GM12878 (cell line): ENCODE measurements at regions not wholly inside any gene's neighbourhood (a gene's known extent, or its start where the extent isn't known, plus 50 kb on each side); places are given as distances from the start of the nearest gene placed in this dataset.

ENCODE experiments used
- BHLHE40 ChIP-seq, 2 experiments: fragments of 450-650 bp in 1 of 2; IDR thresholded peaks; 2 replicates each; pipeline ENCODE4 v1.6.1; 2011 to 2017; ENCODE audit warnings: low read depth in 2 of 2, borderline replicate concordance in 1 of 2, improper control_type of control experiment in 1 of 2, low read length in 1 of 2, mild to moderate bottlenecking in 1 of 2
- FOXM1 ChIP-seq: IDR thresholded peaks from 2 replicates; pipeline ENCODE4 v1.6.1; 2012; ENCODE audit warnings: low read depth, mild to moderate bottlenecking, inconsistent platforms, low read length, moderate library complexity
- NFIC ChIP-seq: IDR thresholded peaks from 2 replicates; pipeline ENCODE4 v1.6.1; 2012; ENCODE audit warnings: low read depth, mild to moderate bottlenecking, inconsistent platforms, low read length, moderate library complexity
- ZNF622 ChIP-seq: fragments of 450-650 bp; IDR thresholded peaks from 2 replicates; pipeline ENCODE4 v1.6.1; 2017; ENCODE audit warnings: mild to moderate bottlenecking, inconsistent platforms
- TF ChIP-seq, protein P1 (sequence below): fragments of 450-650 bp; formaldehyde crosslinking; IDR thresholded peaks from 2 replicates; pipeline ENCODE4 v1.4.0; 2020; ENCODE audit warnings: mild to moderate bottlenecking, moderate library complexity
- TF ChIP-seq, protein P2 (sequence below): IDR thresholded peaks from 2 replicates; pipeline ENCODE4 v1.6.1; 2011; ENCODE audit warnings: mild to moderate bottlenecking, low read depth, low read length, moderate library complexity; ENCODE audit not compliant: insufficient replicate concordance
- TF ChIP-seq, protein P3 (sequence below): fragments of 450-650 bp; IDR thresholded peaks from 2 replicates; pipeline ENCODE4 v1.6.1; 2017; ENCODE audit warnings: mild to moderate bottlenecking, low read depth, inconsistent platforms; ENCODE audit not compliant: poor library complexity, severe bottlenecking

DNA sequence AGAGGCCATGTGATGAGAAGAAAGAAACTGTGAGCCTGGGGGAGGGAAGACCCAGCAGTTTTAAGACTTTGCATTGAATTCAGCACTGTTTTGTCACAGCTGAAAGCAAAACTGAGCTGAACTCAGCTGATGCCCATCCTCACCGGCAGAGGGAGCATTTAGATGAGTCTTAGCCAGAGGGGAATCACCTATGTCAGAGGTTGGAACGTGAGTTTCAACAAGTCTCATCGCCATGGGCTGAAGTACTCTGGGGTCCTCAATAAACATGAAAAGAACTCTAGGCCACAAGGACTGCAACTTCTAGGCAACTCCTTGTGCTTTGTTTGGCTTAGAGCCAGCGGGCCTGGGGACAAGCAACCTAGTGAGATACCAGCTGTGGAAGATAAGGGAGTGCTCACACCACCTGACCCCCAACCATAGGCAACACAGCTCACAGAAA lies 324.5 kb downstream of the TBL1XR1 start (continued):
- TF ChIP-seq, protein P1, sequence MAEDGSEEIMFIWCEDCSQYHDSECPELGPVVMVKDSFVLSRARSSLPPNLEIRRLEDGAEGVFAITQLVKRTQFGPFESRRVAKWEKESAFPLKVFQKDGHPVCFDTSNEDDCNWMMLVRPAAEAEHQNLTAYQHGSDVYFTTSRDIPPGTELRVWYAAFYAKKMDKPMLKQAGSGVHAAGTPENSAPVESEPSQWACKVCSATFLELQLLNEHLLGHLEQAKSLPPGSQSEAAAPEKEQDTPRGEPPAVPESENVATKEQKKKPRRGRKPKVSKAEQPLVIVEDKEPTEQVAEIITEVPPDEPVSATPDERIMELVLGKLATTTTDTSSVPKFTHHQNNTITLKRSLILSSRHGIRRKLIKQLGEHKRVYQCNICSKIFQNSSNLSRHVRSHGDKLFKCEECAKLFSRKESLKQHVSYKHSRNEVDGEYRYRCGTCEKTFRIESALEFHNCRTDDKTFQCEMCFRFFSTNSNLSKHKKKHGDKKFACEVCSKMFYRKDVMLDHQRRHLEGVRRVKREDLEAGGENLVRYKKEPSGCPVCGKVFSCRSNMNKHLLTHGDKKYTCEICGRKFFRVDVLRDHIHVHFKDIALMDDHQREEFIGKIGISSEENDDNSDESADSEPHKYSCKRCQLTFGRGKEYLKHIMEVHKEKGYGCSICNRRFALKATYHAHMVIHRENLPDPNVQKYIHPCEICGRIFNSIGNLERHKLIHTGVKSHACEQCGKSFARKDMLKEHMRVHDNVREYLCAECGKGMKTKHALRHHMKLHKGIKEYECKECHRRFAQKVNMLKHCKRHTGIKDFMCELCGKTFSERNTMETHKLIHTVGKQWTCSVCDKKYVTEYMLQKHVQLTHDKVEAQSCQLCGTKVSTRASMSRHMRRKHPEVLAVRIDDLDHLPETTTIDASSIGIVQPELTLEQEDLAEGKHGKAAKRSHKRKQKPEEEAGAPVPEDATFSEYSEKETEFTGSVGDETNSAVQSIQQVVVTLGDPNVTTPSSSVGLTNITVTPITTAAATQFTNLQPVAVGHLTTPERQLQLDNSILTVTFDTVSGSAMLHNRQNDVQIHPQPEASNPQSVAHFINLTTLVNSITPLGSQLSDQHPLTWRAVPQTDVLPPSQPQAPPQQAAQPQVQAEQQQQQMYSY (CRISPR knock-in tag): no peak
- TF ChIP-seq, protein P2, sequence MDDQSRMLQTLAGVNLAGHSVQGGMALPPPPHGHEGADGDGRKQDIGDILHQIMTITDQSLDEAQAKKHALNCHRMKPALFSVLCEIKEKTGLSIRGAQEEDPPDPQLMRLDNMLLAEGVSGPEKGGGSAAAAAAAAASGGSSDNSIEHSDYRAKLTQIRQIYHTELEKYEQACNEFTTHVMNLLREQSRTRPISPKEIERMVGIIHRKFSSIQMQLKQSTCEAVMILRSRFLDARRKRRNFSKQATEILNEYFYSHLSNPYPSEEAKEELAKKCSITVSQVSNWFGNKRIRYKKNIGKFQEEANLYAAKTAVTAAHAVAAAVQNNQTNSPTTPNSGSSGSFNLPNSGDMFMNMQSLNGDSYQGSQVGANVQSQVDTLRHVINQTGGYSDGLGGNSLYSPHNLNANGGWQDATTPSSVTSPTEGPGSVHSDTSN: no peak
- TF ChIP-seq BHLHE40 (IDR thresholded peaks at IDR 0.05; ENCODE audit: borderline replicate concordance in 1 of 2, low read depth in 2 of 2, low read length in 1 of 2) (peak; percentile 78 to 84; a peak in 3 of 4 replicates), ZNF622 (no peak), FOXM1 (no peak), NFIC (no peak)
- TF ChIP-seq, protein P3, sequence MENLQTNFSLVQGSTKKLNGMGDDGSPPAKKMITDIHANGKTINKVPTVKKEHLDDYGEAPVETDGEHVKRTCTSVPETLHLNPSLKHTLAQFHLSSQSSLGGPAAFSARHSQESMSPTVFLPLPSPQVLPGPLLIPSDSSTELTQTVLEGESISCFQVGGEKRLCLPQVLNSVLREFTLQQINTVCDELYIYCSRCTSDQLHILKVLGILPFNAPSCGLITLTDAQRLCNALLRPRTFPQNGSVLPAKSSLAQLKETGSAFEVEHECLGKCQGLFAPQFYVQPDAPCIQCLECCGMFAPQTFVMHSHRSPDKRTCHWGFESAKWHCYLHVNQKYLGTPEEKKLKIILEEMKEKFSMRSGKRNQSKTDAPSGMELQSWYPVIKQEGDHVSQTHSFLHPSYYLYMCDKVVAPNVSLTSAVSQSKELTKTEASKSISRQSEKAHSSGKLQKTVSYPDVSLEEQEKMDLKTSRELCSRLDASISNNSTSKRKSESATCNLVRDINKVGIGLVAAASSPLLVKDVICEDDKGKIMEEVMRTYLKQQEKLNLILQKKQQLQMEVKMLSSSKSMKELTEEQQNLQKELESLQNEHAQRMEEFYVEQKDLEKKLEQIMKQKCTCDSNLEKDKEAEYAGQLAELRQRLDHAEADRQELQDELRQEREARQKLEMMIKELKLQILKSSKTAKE: no peak
